ENCODE measurements at regions not wholly inside any gene's neighbourhood (a gene's known extent, or its start where the extent isn't known, plus 50 kb on each side); places are given as distances from the start of the nearest gene placed in this dataset.
A peak's percentile ranks its signal among the peaks of the same experiment; 100 is the strongest.
"Not testable (repeated sequence)": the region's sequence is repeated elsewhere in the genome, so short reads cannot be mapped to it uniquely, and the experiment has no call there.

DNA sequence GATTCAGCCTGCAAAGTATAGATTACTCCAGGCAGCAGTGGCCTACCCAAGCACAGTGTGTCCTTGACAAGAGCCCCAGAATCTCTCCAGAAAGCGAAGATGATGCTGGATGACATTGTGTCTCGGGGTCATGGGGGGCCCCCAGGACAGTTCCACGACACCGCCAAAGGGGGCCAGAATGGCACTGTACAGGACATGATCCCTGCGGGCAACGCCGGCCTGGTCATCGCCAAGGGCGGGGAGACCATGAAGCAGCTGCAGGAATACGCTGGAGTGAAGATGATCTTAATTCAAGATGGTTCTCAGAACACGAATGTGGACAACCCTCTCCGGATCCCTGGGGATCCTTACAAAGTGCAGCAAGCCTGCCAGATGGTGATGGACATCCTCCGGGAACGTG is 107.0 kb upstream of the MTAP start:
- no peak for DNase-seq (ENCODE audit: low spot score)

DNA sequence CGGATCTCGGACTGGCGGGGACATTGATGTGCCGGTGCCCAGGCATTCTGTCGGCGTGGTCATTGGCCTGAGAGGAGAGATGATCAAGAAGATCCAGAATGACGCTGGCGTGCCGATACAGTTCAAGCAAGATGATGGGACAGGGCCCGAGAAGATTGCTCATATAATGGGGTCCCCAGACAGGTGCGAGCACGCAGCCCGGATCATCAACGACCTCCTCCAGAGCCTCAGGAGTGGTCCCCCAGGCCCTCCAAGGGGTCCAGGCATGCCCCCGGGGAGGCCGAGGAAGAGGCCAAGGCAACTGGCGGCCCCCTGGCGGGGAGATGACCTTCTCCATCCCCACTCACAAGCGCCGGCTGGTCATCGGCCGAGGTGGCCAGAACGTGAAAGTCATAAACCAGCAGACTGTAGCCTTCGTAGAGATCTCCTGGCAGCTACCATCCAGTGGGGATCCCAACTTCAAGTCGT is 106.5 kb upstream of the MTAP start:
- no peak for DNase-seq (ENCODE audit: low spot score)

DNA sequence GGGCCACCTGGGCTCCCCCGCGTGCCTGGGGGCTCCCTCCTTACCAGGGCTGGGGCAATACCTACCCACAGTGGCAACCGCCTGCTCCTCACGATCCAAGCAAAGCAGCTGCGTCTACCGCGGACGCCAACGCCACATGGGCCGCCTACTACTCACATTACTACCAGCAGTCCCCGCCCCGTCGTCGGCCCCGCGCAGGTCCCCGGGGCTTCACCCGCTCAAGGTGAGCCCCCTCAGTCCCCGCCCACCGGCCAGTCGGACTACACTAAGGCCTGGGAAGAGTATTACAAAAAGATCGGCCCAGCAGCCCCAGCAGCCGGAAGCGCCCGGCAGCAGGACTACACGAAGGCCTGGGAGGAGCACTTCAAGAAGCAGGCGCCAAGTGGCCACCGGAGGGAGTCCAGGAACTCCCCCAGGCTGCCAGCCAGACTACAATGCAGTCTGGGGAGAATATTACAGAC is 106.0 kb upstream of the MTAP start:
- DNase-seq (ENCODE audit: low spot score): no peak

DNA sequence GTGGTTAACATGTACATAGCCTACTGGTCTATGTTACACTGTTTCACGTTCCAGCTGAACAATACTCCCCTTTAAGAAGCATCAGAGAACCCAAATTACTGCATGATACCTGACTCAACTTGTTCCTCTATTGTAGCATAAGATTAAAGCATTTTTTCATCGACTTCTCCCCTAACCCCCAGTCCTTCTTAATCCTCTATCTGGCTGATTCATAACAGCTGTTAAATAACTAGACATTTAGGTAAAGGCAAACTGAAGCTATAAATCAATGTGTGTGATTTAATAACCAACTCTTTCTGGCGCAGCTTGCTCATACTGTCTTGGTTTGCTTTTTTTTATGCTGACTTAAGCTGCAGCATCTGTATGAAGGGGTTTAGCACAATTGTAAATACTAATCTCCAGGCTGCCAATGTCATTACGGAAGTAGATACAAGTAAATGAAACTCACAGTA is 94.2 kb upstream of the MTAP start:
- no peak for DNase-seq (ENCODE audit: low spot score)

DNA sequence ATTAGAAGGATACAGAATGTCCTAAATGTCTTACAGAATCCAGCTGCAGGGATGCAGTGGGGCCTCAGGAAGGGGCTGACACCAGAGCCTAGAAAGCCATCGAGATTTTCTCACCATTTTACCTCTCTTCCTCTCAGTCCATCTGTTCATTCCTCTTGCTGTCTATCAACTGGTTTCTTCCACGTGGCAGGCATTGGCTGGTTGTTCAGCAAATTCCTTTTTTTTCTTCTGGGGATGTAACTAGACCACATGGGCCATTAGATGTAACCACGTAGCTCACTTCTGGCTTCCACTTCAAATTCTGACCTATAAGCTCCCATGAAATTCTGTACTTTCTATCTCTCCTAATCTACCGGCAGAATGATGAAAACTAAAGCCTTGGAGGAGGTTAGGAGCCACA is 93.6 kb upstream of the MTAP start:
- no peak for DNase-seq (ENCODE audit: low spot score)

DNA sequence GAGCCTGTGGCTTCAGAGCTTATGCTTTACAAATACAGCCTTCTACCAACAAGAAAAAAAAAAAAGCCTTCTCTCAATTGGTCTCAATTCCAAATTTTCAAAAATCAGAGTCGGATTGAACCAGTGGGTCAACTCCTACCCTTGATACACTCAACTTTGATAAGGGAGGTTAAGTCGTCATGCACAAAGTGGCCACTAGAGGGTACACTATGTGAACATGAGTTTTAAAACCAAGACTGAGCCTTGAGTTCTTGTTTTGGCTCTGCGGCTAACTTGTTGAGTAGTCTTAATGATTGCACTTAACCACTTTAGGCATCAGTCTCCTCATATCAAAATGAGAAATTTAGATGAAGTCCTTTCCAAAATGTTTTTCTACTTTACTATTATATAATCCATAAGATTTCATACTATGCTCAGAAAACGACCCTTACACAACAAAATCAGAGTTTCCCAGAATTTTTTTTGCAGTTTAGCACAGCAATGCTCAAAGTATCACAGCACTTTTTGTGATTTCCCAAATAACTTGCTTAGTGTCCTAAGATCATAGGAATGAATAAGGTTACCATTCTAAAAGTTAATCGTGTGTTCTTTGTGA is 92.9 kb upstream of the MTAP start:
- peak; percentile 73 for DNase-seq (ENCODE audit: low spot score)

DNA sequence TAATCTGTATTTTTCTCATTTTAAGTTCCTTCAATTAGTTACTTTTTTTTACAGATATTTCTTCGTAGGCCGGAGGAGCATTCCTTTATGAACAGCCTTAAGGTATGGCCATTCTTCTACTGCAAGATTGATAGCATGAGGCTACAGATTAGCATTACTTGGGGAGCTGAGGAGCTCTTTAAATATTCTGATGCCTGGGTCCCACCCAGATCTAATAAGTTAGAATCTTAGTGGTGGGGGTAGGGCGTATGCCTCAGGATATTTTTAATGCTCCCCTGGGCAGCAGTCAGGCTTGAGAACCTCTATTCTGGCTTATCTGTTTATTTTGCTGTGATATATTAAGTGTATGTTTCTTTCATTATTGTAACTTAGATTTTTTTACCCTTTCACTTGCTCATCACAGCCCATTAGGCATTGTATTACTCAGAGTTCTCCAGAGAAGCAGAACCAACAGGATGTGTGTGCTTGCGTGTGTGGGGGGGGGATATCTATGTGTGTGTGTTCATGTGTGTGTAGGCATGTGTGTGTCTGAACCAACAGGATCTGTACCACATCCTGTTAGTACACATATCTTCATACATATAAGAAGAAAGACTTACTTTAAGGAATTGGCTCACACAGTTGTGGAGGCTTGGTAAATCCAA is 91.8 kb upstream of the MTAP start:
- DNase-seq (ENCODE audit: low spot score): no peak

DNA sequence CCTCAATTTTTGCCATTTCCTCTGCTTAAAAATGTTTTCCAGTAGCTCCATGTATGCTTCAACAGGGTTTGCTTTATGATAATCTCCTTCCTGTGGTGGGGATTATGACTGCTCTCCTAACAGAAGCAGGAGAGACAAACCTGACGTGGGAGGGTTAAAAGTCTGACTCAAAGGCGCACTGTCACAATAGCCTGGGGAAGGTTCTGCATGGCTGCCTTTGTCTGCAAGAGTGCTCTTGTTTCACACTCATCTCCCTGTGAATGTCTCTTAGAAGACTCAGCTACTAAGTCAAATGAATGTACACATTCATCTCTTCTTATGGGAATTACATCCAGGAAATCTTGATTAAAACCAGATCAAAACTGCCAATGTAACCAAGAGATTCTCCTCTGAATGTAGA is 90.9 kb upstream of the MTAP start:
- peak; percentile 32 for DNase-seq (ENCODE audit: low spot score)

DNA sequence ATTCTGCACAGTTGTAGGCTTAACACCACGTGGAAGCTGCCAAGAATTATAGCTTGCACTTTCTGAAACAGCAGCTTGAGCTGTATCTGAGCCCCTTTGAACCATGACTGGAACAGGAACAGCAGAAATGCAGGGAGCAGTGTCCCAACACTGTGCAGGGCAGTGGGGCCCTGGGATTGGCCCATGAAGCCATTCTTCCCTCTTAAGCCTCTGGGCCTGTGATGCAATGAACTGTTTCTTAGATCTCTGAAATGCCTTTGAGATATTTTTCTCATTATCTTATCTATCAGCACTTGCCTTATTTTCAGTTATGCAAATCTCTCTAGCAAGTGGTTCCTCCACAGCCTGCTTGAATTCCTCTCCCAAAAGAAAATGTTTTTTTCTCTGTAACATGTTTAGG is 87.0 kb upstream of the MTAP start:
- no peak for DNase-seq (ENCODE audit: low spot score)

DNA sequence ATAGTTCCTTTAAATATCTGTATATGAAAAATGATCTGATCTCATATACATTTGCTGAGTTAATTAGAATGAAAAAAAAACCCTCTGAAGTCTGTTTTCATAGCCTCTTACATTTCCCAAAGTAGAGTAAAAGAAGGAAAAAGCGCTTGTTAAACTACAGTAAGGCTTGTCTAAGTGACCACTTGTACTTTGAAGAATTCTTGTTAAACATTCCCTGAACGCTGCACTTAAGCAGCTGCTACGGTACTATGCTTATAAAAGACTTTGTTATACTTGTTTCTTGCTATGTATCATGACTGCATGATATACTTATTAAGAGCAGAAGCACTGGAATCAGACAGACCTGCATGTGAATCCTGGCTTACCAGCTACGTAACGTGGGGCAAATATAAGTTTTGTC is 81.7 kb upstream of the MTAP start:
- no peak for DNase-seq (ENCODE audit: low spot score)

DNA sequence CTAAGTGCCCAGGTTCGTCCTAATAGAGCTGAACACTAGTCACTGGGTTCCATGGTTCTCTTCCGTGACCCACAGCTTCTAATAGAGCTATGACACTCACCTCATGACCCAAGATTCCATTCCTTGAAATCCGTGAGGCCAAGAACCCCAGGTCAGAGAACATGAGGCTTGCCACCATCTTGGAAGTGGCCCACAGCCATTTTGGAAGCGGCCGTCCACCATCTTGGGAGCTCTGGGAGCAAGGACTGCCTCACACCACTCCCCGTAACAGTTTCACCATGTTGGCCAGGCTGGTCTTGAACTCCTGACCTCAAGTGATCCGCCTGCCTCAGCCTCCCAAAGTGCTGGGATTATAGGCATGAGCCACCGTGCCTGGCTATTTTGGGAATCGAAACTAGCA is 75.0 kb upstream of the MTAP start:
- not testable (repeated sequence) for DNase-seq (ENCODE audit: low spot score)

DNA sequence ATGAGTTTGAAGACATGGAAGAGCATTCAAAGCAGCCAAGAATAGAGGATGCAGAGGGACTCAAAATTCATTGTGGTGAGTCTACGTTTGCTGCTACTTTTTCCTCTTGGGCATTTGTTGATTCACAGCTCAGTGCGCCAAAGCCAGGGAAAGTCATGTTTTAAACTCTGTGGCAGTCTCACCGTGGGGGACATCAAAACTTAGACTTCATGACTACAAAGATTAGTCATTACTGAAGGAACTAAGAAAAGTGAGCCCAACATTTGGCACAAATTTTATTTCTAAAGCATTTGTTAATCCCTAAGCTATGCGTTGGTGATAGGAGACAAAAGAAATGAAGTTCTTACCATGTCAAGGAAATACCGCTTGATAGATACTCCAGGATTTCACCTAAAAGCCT is 73.7 kb upstream of the MTAP start:
- DNase-seq (ENCODE audit: low spot score): no peak

DNA sequence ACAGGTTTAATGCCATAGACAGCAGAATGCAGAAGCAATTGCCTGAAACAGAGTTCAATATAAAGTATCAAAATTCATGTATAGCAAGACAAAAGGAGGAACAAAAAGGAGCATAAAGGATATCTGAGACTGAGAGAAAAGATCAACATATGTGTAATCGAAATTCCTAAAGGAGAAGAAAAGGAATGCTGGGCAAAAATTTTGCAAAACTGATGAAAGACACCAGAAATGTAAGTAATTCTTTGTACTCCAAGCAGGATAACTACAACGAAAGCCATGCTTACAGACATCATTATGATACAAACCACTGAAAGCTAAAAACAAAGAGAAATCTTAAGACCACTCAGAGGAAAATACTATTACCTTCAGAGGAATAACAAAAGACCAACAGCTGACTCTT is 72.8 kb upstream of the MTAP start:
- DNase-seq (ENCODE audit: low spot score): no peak

DNA sequence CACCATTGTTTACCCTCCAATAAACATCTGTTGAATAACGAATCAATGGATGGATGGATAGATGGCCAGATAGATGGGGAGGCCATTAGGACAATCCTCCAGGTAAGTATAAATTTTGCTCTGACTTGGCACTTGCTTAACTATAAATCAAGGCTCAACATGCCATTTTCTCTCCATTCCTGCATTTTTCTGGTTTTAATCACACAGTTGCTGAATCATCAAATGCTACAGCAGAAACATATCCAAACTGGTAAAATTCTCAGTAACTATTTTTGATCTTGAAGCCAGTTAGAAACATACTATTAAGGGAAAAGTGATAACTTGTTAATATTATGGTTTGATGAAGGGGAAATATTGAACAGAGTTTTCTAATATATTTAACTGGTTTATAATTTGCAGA is 71.5 kb upstream of the MTAP start:
- DNase-seq (ENCODE audit: low spot score): no peak

DNA sequence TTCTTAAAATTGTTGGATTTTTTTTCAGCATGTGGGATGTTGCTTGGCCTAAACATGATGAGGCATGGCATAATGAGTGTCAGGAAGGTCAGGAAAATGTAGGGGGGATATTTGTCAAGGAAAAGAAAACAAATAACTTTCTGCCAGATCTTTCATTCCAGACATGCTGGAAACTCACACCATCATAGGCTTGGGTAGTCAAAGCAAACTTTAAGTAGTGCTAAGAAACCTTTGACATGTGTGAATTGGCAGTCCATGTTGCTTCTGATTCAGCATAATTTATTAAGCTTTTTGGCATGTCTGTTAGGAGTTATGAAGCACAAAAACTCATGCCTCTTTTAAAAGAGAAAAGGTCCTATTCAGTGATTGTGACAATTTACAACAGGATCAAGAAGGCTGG is 61.3 kb upstream of the MTAP start:
- DNase-seq (ENCODE audit: low spot score): no peak

DNA sequence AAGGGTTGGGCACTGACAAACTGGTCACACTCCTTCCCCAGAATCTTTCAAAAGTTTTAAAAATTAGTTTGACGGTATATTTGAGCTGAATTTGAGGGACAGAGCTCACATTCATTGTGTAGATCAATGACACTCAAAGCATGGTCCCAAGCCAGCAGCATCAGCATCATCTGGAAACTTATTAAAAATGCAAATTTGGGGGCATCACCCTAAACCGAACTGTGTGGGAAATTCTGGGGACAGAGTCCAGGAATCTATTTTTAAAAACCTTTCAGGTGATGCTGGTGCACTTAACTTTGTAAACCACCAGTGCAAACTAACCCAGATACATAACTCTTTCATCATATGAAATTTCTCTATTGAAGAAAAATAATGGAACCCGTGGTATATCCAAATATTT is 58.1 kb upstream of the MTAP start:
- DNase-seq (ENCODE audit: low spot score): no peak

DNA sequence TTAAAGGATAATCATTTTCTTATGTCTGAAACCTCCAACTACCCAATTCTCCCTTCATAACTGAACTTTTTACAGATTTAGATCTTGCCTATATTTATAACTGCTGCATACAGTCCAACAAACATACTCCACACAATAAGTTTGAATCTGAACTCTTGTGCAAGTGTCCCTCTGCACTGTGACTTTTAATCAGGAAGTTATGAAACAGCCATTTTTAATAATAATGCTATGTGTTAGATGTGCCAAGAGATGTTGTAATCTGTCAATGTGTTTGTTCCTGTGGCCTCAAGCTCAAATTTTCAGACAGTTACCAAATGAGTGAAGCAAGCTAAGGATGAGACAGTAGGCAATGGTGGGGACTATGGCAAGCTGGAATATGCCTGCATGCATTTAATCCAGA is 57.6 kb upstream of the MTAP start:
- DNase-seq (ENCODE audit: low spot score): no peak

DNA sequence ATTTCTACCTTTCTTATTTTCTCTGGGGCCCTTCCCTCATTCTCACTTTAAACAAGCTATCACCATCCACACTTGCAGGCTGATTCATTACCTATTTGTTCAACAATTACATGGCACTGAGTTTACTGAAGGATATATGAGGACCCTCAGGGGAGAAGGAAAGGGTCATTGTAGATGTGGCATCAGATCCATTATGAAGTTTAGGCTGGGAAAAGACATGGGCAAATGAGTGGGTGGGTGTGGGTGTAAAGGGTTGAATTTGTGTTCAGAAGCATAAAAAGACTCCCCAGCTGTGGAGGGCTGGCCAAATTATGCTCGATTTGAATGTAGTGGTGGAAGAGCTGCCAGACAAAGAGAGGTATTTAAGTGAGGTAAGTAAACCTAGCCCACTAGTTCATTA is 55.9 kb upstream of the MTAP start:
- DNase-seq (ENCODE audit: low spot score): no peak

DNA sequence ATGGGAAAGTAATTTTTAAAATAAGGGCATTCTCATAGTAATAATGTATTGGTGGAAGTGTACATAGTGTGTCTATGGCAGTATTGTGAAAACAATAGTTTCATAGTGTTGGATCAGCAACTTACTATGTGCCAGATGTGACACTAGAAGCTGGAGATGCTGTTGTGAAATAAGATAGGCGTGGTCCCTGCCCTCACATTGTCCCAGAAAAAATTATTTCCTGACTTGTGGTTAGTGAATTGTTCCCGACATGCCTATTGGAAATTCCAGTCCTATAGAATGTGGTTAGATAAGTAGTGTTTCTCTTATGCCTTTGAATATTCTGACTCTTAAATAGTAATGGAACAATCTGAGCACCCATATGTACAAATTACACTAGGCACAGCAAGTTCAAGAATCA is 55.3 kb upstream of the MTAP start:
- peak; percentile 34 for DNase-seq (ENCODE audit: low spot score)

DNA sequence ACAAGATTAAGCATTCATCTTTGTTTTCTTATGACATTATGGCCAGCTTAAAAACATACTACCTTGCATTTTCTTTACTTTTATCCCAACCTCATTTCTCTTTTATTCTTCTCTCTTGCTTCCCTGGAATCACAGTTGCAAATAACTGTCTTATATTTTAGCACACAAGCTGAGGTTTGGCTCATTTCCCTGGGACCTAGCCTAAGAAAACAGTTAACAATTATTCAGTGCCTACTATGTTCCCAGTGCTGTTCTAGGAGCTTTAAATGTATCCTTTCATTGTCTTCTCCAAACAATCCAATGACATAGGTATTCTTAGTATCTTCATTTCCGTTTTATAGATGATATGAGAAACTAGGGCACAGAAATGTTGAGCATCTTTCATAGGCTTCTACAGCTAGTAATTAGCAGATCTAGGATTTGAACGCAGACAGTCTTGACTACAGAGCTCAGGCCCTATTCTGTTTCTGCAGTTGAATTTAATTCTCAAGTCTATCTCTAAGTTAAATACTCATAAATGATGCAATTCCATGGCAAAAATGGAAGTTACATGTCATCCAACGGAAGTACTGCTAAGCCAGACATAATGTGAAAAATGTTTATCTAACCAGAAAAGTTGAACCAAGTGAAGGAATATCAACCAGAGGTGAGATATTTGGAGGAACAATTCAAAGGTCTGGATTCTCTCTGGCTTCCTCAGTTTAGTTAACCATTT is 52.3 kb upstream of the MTAP start:
- DNase-seq (ENCODE audit: low spot score): no peak

DNA sequence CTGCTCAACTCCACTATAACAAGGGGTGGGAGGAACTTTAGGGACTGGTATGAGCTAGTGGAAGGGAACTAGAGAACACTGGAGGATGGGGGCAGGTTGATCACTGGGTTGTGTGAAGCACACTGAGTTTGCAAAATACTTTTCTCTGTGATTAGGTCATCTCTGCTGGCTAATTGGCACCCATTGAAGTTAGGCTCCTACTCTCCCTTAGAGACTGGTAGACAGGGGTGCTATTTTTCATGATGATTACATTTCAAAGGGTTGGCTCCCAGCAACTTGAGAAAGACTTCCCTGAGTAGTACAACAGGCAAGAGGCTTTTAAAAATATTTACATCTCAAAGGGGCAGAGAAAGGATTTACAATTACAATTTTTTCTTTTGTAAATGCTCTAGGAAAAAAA is 50.4 kb upstream of the MTAP start:
- no peak for DNase-seq (ENCODE audit: low spot score)
